ENCODE measurements at regions not wholly inside any gene's neighbourhood (a gene's known extent, or its start where the extent isn't known, plus 50 kb on each side); places are given as distances from the start of the nearest gene placed in this dataset.

- H2AFZ ChIP-seq (ENCODE audit: low read length, unreplicated experiment): no peak overlapping the region
- H3K27ac ChIP-seq (ENCODE audit: low read depth, low read length): no peak overlapping the region
- no peaks in the 10 kb centered on the region for H3K79me2 ChIP-seq (ENCODE audit: control insufficient read depth, insufficient read depth, low read length, unreplicated experiment)
- peaks cover 27% of the 10 kb centered on the region for H3K27me3 ChIP-seq (ENCODE audit: insufficient read depth, low read length)
- no peak overlapping the region for H3K4me3 ChIP-seq (ENCODE audit: low read depth, low read length)
- H3K4me1 ChIP-seq (ENCODE audit: control insufficient read depth, insufficient read depth, low read length, unreplicated experiment): no peaks in the 10 kb centered on the region
- no peaks in the 10 kb centered on the region for H3K36me3 ChIP-seq (ENCODE audit: insufficient read depth, low read length)
Measured at GRCh38 chr4:138759554-138759902, 256.1 kb upstream of the NOCT start.

DNA sequence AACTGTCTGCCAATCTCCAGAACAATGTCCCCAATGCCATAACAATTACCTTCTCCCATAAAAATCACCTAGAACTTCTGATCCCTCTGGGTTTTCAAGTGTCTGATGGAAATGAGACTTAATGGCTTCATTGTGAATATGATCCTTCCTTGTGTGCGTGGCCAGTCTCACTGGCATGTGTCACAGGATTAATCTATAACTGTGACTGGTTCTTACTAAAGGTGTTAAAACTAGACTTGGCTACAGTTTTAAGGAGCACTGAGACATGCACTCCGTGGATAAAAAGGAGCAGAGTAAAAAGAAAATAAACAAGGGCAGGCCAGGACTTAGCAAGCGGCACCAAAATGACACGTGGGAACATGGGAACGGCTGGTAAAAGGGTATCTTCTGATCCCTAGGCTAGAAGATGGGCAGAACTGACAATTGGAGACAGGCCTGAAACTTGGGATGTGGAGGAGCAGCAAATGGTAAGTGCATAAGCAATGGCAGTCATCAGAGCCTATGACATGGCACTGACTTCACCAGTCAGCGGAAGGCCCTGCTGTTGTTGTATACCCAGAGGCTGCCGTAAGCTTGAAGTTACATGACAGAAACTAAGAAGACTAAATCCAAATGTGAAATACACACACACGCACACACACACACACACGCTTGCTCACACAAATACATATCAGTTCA lies 256.6 kb upstream of the NOCT start:
- Histone ChIP-seq H3K36me3 (ENCODE audit: insufficient read depth, low read length) (no peaks in the 10 kb centered on the region), H3K27me3 (ENCODE audit: insufficient read depth, low read length) (peaks cover 22% of the 10 kb centered on the region), H3K27ac (ENCODE audit: low read depth, low read length) (no peak overlapping the region), H2AFZ (ENCODE audit: low read length, unreplicated experiment) (no peak overlapping the region), H3K4me3 (ENCODE audit: low read depth, low read length) (no peak overlapping the region), H3K79me2 (ENCODE audit: control insufficient read depth, insufficient read depth, low read length, unreplicated experiment) (no peaks in the 10 kb centered on the region), H3K4me1 (ENCODE audit: control insufficient read depth, insufficient read depth, low read length, unreplicated experiment) (no peaks in the 10 kb centered on the region)

GRCh38 chr4:138758196-138758595 lies 257.4 kb upstream of the NOCT start:
- peaks cover 16% of the 10 kb centered on the region for H3K27me3 ChIP-seq (ENCODE audit: insufficient read depth, low read length)
- H3K27ac ChIP-seq (ENCODE audit: low read depth, low read length): no peak overlapping the region
- no peaks in the 10 kb centered on the region for H3K4me1 ChIP-seq (ENCODE audit: control insufficient read depth, insufficient read depth, low read length, unreplicated experiment)
- H3K4me3 ChIP-seq (ENCODE audit: low read depth, low read length): no peak overlapping the region
- no peaks in the 10 kb centered on the region for H3K79me2 ChIP-seq (ENCODE audit: control insufficient read depth, insufficient read depth, low read length, unreplicated experiment)
- H3K36me3 ChIP-seq (ENCODE audit: insufficient read depth, low read length): no peaks in the 10 kb centered on the region
- H2AFZ ChIP-seq (ENCODE audit: low read length, unreplicated experiment): no peak overlapping the region

- Histone ChIP-seq H3K27ac (ENCODE audit: low read depth, low read length) (no peak overlapping the region), H3K36me3 (ENCODE audit: insufficient read depth, low read length) (no peaks in the 10 kb centered on the region), H3K4me1 (ENCODE audit: control insufficient read depth, insufficient read depth, low read length, unreplicated experiment) (no peaks in the 10 kb centered on the region), H3K27me3 (ENCODE audit: insufficient read depth, low read length) (peaks cover 14% of the 10 kb centered on the region), H2AFZ (ENCODE audit: low read length, unreplicated experiment) (no peak overlapping the region), H3K4me3 (ENCODE audit: low read depth, low read length) (no peak overlapping the region), H3K79me2 (ENCODE audit: control insufficient read depth, insufficient read depth, low read length, unreplicated experiment) (no peaks in the 10 kb centered on the region)
Measured at GRCh38 chr4:138757432-138757831, 258.1 kb upstream of the NOCT start.

DNA sequence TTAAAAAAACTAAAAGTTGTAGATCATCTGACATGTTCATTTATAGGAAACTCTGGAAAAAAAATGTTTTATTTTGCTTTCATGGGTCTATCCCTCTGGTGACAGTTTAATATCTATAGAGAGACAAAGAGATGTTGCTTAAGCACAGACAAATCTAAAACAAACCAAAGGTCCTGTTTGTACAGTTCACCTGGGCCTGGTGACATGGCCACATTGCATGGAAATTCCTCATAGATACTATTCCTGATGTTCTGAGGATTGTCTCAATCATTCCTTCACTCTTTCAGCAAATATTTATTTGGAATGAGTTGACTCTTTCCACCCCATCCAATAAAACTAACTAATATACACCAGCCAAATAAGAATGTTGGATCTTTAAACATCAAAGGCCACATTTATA lies 259.1 kb upstream of the NOCT start:
- H3K27ac ChIP-seq (ENCODE audit: low read depth, low read length): no peak overlapping the region
- H3K79me2 ChIP-seq (ENCODE audit: control insufficient read depth, insufficient read depth, low read length, unreplicated experiment): no peaks in the 10 kb centered on the region
- no peaks in the 10 kb centered on the region for H3K4me1 ChIP-seq (ENCODE audit: control insufficient read depth, insufficient read depth, low read length, unreplicated experiment)
- H3K4me3 ChIP-seq (ENCODE audit: low read depth, low read length): no peak overlapping the region
- no peaks in the 10 kb centered on the region for H3K36me3 ChIP-seq (ENCODE audit: insufficient read depth, low read length)
- H3K27me3 ChIP-seq (ENCODE audit: insufficient read depth, low read length): peaks cover 13% of the 10 kb centered on the region
- no peak overlapping the region for H2AFZ ChIP-seq (ENCODE audit: low read length, unreplicated experiment)

- Histone ChIP-seq H3K79me2 (ENCODE audit: control insufficient read depth, insufficient read depth, low read length, unreplicated experiment) (no peaks in the 10 kb centered on the region), H3K27ac (ENCODE audit: low read depth, low read length) (no peak overlapping the region), H3K27me3 (ENCODE audit: insufficient read depth, low read length) (no peaks in the 10 kb centered on the region), H2AFZ (ENCODE audit: low read length, unreplicated experiment) (no peak overlapping the region), H3K36me3 (ENCODE audit: insufficient read depth, low read length) (no peaks in the 10 kb centered on the region), H3K4me1 (ENCODE audit: control insufficient read depth, insufficient read depth, low read length, unreplicated experiment) (no peaks in the 10 kb centered on the region), H3K4me3 (ENCODE audit: low read depth, low read length) (no peak overlapping the region)
Measured at GRCh38 chr4:138751309-138751708, 264.3 kb upstream of the NOCT start.

DNA sequence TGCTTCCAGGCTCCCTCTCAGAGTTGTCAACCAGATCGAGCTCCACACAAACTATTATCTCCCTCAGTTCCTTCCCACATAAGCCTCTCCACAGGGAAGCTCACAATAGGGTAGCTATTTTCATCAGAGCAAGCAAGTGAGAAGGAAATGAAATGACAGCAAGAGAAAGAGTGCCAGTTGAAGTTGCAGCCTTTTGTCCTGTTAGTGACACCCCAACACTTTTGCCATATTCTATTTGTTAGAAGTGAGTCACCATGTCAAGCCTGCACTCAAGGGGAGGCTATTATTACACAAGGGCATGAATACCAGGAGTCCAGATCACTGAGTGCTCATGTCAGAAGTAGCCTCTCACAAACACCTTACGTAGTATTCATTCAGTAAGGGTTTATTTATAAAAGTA lies 266.3 kb upstream of the NOCT start:
- no peaks in the 10 kb centered on the region for H3K79me2 ChIP-seq (ENCODE audit: control insufficient read depth, insufficient read depth, low read length, unreplicated experiment)
- no peaks in the 10 kb centered on the region for H3K4me1 ChIP-seq (ENCODE audit: control insufficient read depth, insufficient read depth, low read length, unreplicated experiment)
- H3K27me3 ChIP-seq (ENCODE audit: insufficient read depth, low read length): peaks cover 10% of the 10 kb centered on the region; the same call in 1 of the 2 replicates

DNA sequence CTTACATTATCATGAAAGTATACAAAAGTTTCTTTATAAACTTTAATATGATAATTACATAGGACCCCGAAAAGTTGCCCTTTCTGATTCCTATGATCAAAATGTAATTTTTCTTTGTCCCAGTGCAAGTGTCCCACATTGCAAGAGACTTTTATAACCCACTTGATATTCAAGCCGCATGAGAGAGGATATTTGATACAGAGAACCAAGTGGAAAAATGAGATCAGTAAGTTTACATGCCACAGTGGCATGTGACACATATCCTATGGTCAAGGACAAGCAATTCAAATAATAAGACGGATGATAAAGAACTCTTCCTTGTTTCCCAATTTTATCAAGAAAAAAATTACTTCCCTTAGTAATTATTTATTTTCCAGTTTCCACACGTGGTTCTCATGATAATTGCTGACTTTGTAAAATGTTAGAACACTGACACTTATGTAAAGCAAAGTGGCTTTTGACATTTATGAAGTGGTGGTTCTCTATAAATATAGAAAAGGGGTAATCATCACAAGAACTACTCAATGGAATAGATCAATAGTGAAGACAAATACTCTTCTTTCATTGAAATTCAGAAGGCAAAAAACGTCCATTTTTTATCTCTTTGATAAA lies 273.7 kb upstream of the NOCT start:
- H3K27me3 ChIP-seq (ENCODE audit: insufficient read depth, low read length): peaks cover 10% of the 10 kb centered on the region; the same call in 1 of the 2 replicates
- no peaks in the 10 kb centered on the region for H3K79me2 ChIP-seq (ENCODE audit: control insufficient read depth, insufficient read depth, low read length, unreplicated experiment)
- H3K27ac ChIP-seq (ENCODE audit: low read depth, low read length): no peak overlapping the region
- H2AFZ ChIP-seq (ENCODE audit: low read length, unreplicated experiment): no peak overlapping the region
- H3K4me3 ChIP-seq (ENCODE audit: low read depth, low read length): no peak overlapping the region
- H3K36me3 ChIP-seq (ENCODE audit: insufficient read depth, low read length): no peaks in the 10 kb centered on the region
- H3K4me1 ChIP-seq (ENCODE audit: control insufficient read depth, insufficient read depth, low read length, unreplicated experiment): peaks cover 3% of the 10 kb centered on the region

More for the DNA sequence above, 266.3 kb upstream of the NOCT start:
- H3K36me3 ChIP-seq (ENCODE audit: insufficient read depth, low read length): no peaks in the 10 kb centered on the region
- no peak overlapping the region for H2AFZ ChIP-seq (ENCODE audit: low read length, unreplicated experiment)
- H3K4me3 ChIP-seq (ENCODE audit: low read depth, low read length): no peak overlapping the region
- no peak overlapping the region for H3K27ac ChIP-seq (ENCODE audit: low read depth, low read length)

- Histone ChIP-seq H3K27me3 (ENCODE audit: insufficient read depth, low read length) (peaks cover 10% of the 10 kb centered on the region; the same call in 1 of the 2 replicates), H3K36me3 (ENCODE audit: insufficient read depth, low read length) (no peaks in the 10 kb centered on the region), H3K79me2 (ENCODE audit: control insufficient read depth, insufficient read depth, low read length, unreplicated experiment) (no peaks in the 10 kb centered on the region), H3K27ac (ENCODE audit: low read depth, low read length) (no peak overlapping the region), H3K4me1 (ENCODE audit: control insufficient read depth, insufficient read depth, low read length, unreplicated experiment) (peaks cover 11% of the 10 kb centered on the region), H2AFZ (ENCODE audit: low read length, unreplicated experiment) (no peak overlapping the region), H3K4me3 (ENCODE audit: low read depth, low read length) (no peak overlapping the region)
Measured at GRCh38 chr4:138740816-138741745, 274.5 kb upstream of the NOCT start.

DNA sequence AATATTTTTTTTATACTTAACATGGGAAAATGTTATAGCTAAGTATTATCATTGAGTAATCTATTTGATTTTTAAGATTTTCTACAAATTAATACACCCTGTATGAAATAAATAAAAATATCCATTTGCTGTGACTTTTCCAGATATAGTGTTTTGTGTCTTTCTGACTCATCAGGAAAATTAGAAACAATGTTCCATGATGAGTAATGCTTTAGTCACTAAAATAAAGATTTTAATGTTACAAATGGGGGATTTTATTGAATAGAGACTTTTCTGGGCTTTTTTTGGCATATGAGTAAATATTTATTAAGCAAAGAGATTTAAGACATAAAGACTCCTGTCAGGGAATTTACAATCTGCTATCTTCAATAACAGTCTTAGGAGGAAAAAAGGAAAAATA lies 279.2 kb upstream of the NOCT start:
- H3K27ac ChIP-seq (ENCODE audit: low read depth, low read length): peak overlapping the region; percentile 18; the same call in 1 of the 2 replicates
- peaks cover 28% of the 10 kb centered on the region for H3K4me1 ChIP-seq (ENCODE audit: control insufficient read depth, insufficient read depth, low read length, unreplicated experiment)
- no peaks in the 10 kb centered on the region for H3K27me3 ChIP-seq (ENCODE audit: insufficient read depth, low read length)
- H3K4me3 ChIP-seq (ENCODE audit: low read depth, low read length): no peak overlapping the region
- no peak overlapping the region for H2AFZ ChIP-seq (ENCODE audit: low read length, unreplicated experiment)
- H3K36me3 ChIP-seq (ENCODE audit: insufficient read depth, low read length): no peaks in the 10 kb centered on the region
- H3K79me2 ChIP-seq (ENCODE audit: control insufficient read depth, insufficient read depth, low read length, unreplicated experiment): no peaks in the 10 kb centered on the region
